Trophoblast cell (in vitro differentiated cells and primary cell): ENCODE measurements at regions not wholly inside any gene's neighbourhood (a gene's known extent, or its start where the extent isn't known, plus 50 kb on each side); places are given as distances from the start of the nearest gene placed in this dataset.

Experiments
- DNase-seq, 2 donors: peaks; one replicate each; pipeline ENCODE4 v3.0.0-alpha.2; 2016
- H2AFZ ChIP-seq: 2 replicates; pipeline ENCODE4 v1.6.1; 2013; ENCODE audit warnings: low read length, moderate library complexity, mild to moderate bottlenecking; ENCODE audit not compliant: insufficient read depth, poor library complexity
- H2AK5ac ChIP-seq: 2 replicates; pipeline ENCODE4 v1.6.1; 2013; ENCODE audit warnings: mild to moderate bottlenecking, low read length
- H2BK120ac ChIP-seq: 2 replicates; pipeline ENCODE4 v1.6.1; 2013; ENCODE audit warnings: low read length, mild to moderate bottlenecking, moderate library complexity; ENCODE audit not compliant: insufficient read depth, poor library complexity
- H2BK12ac ChIP-seq: 2 replicates; pipeline ENCODE4 v1.6.1; 2013; ENCODE audit warnings: mild to moderate bottlenecking, low read length, moderate library complexity
- H2BK5ac ChIP-seq: 2 replicates; pipeline ENCODE4 v1.6.1; 2013; ENCODE audit warnings: low read length, low read depth, moderate library complexity, mild to moderate bottlenecking; ENCODE audit not compliant: poor library complexity
- H3K14ac ChIP-seq: 2 replicates; pipeline ENCODE4 v1.6.1; 2013; ENCODE audit warnings: mild to moderate bottlenecking, low read length
- H3K18ac ChIP-seq: 2 replicates; pipeline ENCODE4 v1.6.1; 2013; ENCODE audit warnings: mild to moderate bottlenecking, low read length
- H3K23ac ChIP-seq: 2 replicates; pipeline ENCODE4 v1.6.1; 2013; ENCODE audit warnings: low read length
- H3K27ac ChIP-seq: 2 replicates; pipeline ENCODE4 v1.5.1; 2013; ENCODE audit warnings: low read depth, mild to moderate bottlenecking, inconsistent platforms, low read length, moderate library complexity
- H3K27me3 ChIP-seq: 2 replicates; pipeline ENCODE4 v1.6.1; 2013; ENCODE audit warnings: inconsistent platforms, mild to moderate bottlenecking, low read length, moderate library complexity; ENCODE audit not compliant: insufficient read depth
- H3K36me3 ChIP-seq, 2 experiments: 1 replicate in 1 of 2; 2 replicates in 1 of 2; pipeline ENCODE4 v1.6.1; 2013; ENCODE audit warnings: low read length in 2 of 2, mild to moderate bottlenecking in 2 of 2, moderate library complexity in 1 of 2; ENCODE audit not compliant: insufficient read depth in 2 of 2, control insufficient read depth in 1 of 2
- H3K4ac ChIP-seq: 2 replicates; pipeline ENCODE4 v1.6.1; 2013; ENCODE audit warnings: low read depth, mild to moderate bottlenecking, low read length, moderate library complexity
- H3K4me1 ChIP-seq, 2 experiments: 1 replicate in 1 of 2; 2 replicates in 1 of 2; pipeline ENCODE4 v1.6.1; 2013; ENCODE audit warnings: low read length in 2 of 2, mild to moderate bottlenecking in 2 of 2, moderate library complexity in 1 of 2; ENCODE audit not compliant: insufficient read depth in 2 of 2, control insufficient read depth in 1 of 2
- H3K4me2 ChIP-seq: 2 replicates; pipeline ENCODE4 v1.6.1; 2013; ENCODE audit warnings: inconsistent platforms, mild to moderate bottlenecking, low read length, moderate library complexity
- H3K4me3 ChIP-seq: 2 replicates; pipeline ENCODE4 v1.5.1; 2013; ENCODE audit warnings: mild to moderate bottlenecking, low read depth, low read length, inconsistent platforms
- H3K79me1 ChIP-seq: one replicate; pipeline ENCODE4 v1.6.1; 2013; ENCODE audit warnings: low read length
- H3K79me2 ChIP-seq: 2 replicates; pipeline ENCODE4 v1.6.1; 2013; ENCODE audit warnings: low read length, mild to moderate bottlenecking; ENCODE audit not compliant: control insufficient read depth, insufficient read depth, poor library complexity
- H3K9ac ChIP-seq: 2 replicates; pipeline ENCODE4 v1.6.1; 2013; ENCODE audit warnings: mild to moderate bottlenecking, low read length
- H3K9me3 ChIP-seq: 2 replicates; pipeline ENCODE4 v1.6.1; 2013; ENCODE audit warnings: low read depth, mild to moderate bottlenecking, control low read depth, inconsistent platforms, low read length; ENCODE audit not compliant: insufficient read depth
- H4K12ac ChIP-seq: 2 replicates; pipeline ENCODE4 v1.6.1; 2013; ENCODE audit warnings: low read depth, mild to moderate bottlenecking, low read length, moderate library complexity
- H4K8ac ChIP-seq: 2 replicates; pipeline ENCODE4 v1.6.1; 2013; ENCODE audit warnings: low read depth, mild to moderate bottlenecking, low read length, moderate library complexity
- H4K91ac ChIP-seq: one replicate; pipeline ENCODE4 v1.6.1; 2013; ENCODE audit warnings: low read depth, mild to moderate bottlenecking, low read length, moderate library complexity
- WGBS: extraction: QIAGEN DNeasy Blood & Tissue Kit; methylation state at CpG from one replicate; pipeline ENCODE4 v1.1.7; 2013; ENCODE audit warnings: missing lambda C conversion rate; ENCODE audit not compliant: insufficient read length, insufficient coverage; ENCODE audit errors: extremely low coverage; 5-methylcytosine and 5-hydroxymethylcytosine counted together

DNA sequence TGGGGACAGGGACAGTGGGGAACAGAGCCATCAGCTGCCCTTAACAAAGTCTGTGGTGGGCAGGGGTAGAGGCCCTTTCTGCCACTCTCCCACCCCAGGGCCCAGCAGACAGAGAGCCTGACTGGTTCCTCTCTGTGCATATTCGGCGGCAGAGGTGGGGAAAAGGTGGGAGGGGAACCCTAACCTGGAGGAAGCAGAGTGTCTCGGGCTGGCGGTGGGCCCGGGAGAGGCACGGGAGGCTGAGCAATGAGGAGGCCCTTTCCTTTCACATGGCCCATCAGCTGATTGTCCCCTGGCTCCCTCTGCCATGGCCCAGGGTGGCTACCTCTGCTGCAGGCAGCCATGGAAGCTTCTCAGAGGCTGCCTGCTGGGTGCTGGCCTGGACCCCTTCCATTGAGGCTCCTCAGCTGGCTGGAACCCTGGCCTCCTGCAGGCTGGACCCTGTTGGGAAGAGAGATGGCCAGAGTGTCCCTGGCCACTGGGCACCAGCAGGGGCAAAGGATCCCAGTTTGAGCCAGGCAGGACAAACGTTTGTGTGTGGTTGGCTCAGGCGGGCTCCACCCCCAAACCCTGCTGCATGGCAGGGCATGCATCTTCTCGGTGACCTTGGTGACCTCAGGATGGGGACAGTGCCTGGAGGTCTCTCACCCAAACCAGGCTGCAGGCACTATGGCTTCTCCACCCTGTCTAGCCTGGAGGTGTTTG is 202.8 kb upstream of the ZNF536 start:
- Histone ChIP-seq H3K4ac (no peak overlapping the region), H3K79me1 (no peaks in the 10 kb centered on the region), H3K14ac (no peak overlapping the region), H4K12ac (no peak overlapping the region), H3K9ac (no peak overlapping the region), H2BK5ac (no peak overlapping the region), H4K91ac (no peak overlapping the region), H3K36me3 (no peaks in the 10 kb centered on the region), H2BK120ac (no peak overlapping the region), H3K27me3 (no peaks in the 10 kb centered on the region), H3K4me2 (no peak overlapping the region), H2AFZ (no peak overlapping the region), H3K4me3 (no peak overlapping the region), H2AK5ac (no peak overlapping the region), H3K23ac (no peak overlapping the region), H4K8ac (no peak overlapping the region), H3K9me3 (peaks cover 13% of the 10 kb centered on the region), H3K4me1 (no peaks in the 10 kb centered on the region), H3K18ac (no peak overlapping the region), H2BK12ac (no peak overlapping the region), H3K79me2 (no peaks in the 10 kb centered on the region), H3K27ac (no peak overlapping the region)
- WGBS: no CpG with 5 or more reads among the region's 9 CpGs
- no peak for DNase-seq

DNA sequence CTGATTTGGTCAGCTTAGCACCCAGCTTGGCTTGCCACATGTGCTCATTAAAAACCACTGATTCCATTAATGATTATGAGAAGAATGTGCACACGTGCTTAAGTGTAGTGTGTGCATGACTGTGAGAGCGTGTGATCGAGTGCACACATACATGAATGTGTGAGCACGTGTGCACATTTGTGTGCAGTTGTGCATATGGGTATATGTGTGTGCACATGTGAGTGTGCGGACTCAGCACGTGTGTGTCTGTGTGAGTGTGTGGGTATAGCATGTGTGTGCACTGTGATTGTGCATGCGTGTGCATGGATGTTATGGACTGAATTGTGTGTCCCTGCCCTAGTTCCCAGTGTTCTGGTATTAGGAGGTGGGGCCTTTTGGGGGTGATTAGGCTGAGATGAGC is 202.1 kb upstream of the ZNF536 start:
- H3K23ac ChIP-seq: no peak overlapping the region
- H2BK12ac ChIP-seq: no peak overlapping the region
- H3K9me3 ChIP-seq: peaks cover 12% of the 10 kb centered on the region
- H2BK120ac ChIP-seq: no peak overlapping the region
- no peak overlapping the region for H4K8ac ChIP-seq
- H3K27ac ChIP-seq: no peak overlapping the region
- no peaks in the 10 kb centered on the region for H3K27me3 ChIP-seq
- H4K91ac ChIP-seq: no peak overlapping the region
- WGBS: no CpG with 5 or more reads among the region's 7 CpGs
- no peak overlapping the region for H2AK5ac ChIP-seq
- no peak overlapping the region for H2BK5ac ChIP-seq
- no peak overlapping the region for H2AFZ ChIP-seq
- H3K79me1 ChIP-seq: no peaks in the 10 kb centered on the region
- no peak overlapping the region for H3K14ac ChIP-seq
- H3K4me2 ChIP-seq: no peak overlapping the region
- no peak overlapping the region for H4K12ac ChIP-seq
- H3K4me1 ChIP-seq: no peaks in the 10 kb centered on the region
- H3K4me3 ChIP-seq: peak overlapping the region; percentile 27
- no peak overlapping the region for H3K18ac ChIP-seq
- no peak overlapping the region for H3K9ac ChIP-seq
- H3K4ac ChIP-seq: no peak overlapping the region
- no peaks in the 10 kb centered on the region for H3K36me3 ChIP-seq
- no peaks in the 10 kb centered on the region for H3K79me2 ChIP-seq
- no peak for DNase-seq

DNA sequence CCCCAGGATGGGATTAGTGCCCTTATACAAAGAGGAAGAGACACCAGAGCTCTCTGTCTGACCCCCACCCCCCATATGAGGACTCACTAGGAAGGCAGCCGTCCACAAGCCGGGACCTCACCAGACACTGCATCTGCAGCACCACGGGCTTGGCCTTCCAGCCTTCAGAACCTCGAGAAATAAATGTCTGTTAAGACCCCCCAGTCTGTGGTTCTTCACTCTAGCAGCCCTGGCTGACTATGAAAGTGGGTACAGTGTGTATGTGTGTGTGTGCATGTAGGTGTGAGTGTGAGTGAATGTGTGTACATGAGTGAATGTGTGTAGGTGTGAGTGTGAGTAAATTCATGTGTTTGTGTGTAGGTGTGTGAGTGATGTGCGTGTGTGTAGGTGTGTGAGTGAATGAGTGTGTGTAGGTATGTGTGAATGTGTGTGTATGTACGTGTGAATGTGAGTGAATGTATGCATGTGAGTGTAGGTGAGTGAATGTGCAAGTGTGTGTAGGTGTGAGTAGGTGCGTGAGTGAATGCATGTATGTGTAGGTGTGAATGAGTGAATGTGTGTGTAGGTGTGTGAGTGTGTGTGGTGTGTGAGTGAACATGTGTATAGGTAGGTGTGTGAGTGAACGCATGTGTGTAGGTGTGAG is 201.6 kb upstream of the ZNF536 start:
- peak overlapping the region; percentile 37 for H3K23ac ChIP-seq
- H4K8ac ChIP-seq: no peak overlapping the region
- no peak overlapping the region for H2BK12ac ChIP-seq
- no peak overlapping the region for H4K91ac ChIP-seq
- peaks cover 9% of the 10 kb centered on the region for H3K9me3 ChIP-seq
- H2BK5ac ChIP-seq: no peak overlapping the region
- no peaks in the 10 kb centered on the region for H3K4me1 ChIP-seq
- H3K4ac ChIP-seq: no peak overlapping the region
- no peaks in the 10 kb centered on the region for H3K36me3 ChIP-seq
- H3K14ac ChIP-seq: no peak overlapping the region
- no peaks in the 10 kb centered on the region for H3K27me3 ChIP-seq
- no peak for DNase-seq
- H3K4me3 ChIP-seq: no peak overlapping the region
- no peak overlapping the region for H4K12ac ChIP-seq
- no peak overlapping the region for H3K18ac ChIP-seq
- H2AFZ ChIP-seq: no peak overlapping the region
- H3K79me1 ChIP-seq: no peaks in the 10 kb centered on the region
- 100% methylated on average over 4 of the region's 8 CpGs for WGBS
- H3K9ac ChIP-seq: no peak overlapping the region
- no peak overlapping the region for H2AK5ac ChIP-seq
- no peaks in the 10 kb centered on the region for H3K79me2 ChIP-seq
- H2BK120ac ChIP-seq: no peak overlapping the region
- no peak overlapping the region for H3K4me2 ChIP-seq
- H3K27ac ChIP-seq: no peak overlapping the region

DNA sequence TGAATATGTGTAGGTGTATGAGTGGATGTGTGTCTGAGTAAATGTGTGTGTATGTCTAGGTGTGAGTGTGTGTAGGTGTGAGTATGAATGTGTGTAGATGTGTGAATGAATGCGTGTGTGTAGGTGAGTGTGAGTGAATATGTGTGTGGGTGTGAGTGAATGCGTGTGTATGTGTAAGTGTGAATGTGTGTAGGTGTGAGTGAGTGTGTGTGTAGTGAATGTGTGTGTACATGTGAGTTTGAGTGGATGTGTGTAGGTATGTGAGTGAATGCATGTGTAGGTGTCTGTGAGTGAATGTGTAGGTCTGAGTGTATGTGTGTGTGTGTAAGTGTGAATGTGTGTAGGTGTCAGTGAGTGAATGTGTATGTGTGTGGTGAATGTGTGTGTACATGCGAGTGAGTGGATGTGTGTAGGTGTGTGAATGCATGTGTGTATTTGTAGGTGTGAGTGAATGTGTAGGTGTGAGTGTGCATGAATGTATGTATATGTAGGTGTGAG is 201.0 kb upstream of the ZNF536 start:
- H3K27me3 ChIP-seq: no peaks in the 10 kb centered on the region
- H3K9ac ChIP-seq: no peak overlapping the region
- no peak overlapping the region for H4K91ac ChIP-seq
- no peaks in the 10 kb centered on the region for H3K36me3 ChIP-seq
- H2BK120ac ChIP-seq: no peak overlapping the region
- H3K4me2 ChIP-seq: no peak overlapping the region
- no peak overlapping the region for H2AK5ac ChIP-seq
- no peaks in the 10 kb centered on the region for H3K4me1 ChIP-seq
- DNase-seq: no peak
- H3K9me3 ChIP-seq: peaks cover 10% of the 10 kb centered on the region
- no peak overlapping the region for H4K12ac ChIP-seq
- no peak overlapping the region for H2BK12ac ChIP-seq
- no peak overlapping the region for H4K8ac ChIP-seq
- no peak overlapping the region for H3K4me3 ChIP-seq
- no peak overlapping the region for H3K18ac ChIP-seq
- no peak overlapping the region for H2AFZ ChIP-seq
- WGBS: 100% methylated on average over 2 of the region's 3 CpGs
- peak overlapping the region; percentile 37 for H3K23ac ChIP-seq
- no peak overlapping the region for H3K27ac ChIP-seq
- H3K79me2 ChIP-seq: no peaks in the 10 kb centered on the region
- no peak overlapping the region for H2BK5ac ChIP-seq
- no peak overlapping the region for H3K14ac ChIP-seq
- no peaks in the 10 kb centered on the region for H3K79me1 ChIP-seq
- no peak overlapping the region for H3K4ac ChIP-seq
